ENCODE measurements at regions not wholly inside any gene's neighbourhood (a gene's known extent, or its start where the extent isn't known, plus 50 kb on each side); places are given as distances from the start of the nearest gene placed in this dataset.

GRCh38 chr5:102069974-102070373 lies 226.1 kb downstream of the SLCO4C1 start:
- TF ChIP-seq CTCF (IDR thresholded peaks at IDR 0.05), result no peak
- TF ChIP-seq REST (IDR thresholded peaks at IDR 0.05; ENCODE audit: insufficient read depth in 1 of 2, low read depth in 2 of 2, low read length in 1 of 2), result no peak
- no peak for TF ChIP-seq POLR2AphosphoS5 (IDR thresholded peaks at IDR 0.05; ENCODE audit: low read depth, low read length)
